CD4-positive, CD25-positive, alpha-beta regulatory T cell (primary cell): ENCODE measurements at regions not wholly inside any gene's neighbourhood (a gene's known extent, or its start where the extent isn't known, plus 50 kb on each side); places are given as distances from the start of the nearest gene placed in this dataset.
"Not testable (repeated sequence)": the region's sequence is repeated elsewhere in the genome, so short reads cannot be mapped to it uniquely, and the experiment has no call there.

ENCODE experiments used
- ATAC-seq, 2 donors: fragments of 150-1000 bp; cut with Tn5 transposase; one replicate each; pipeline ENCODE4 v1.10.0; 2021; ENCODE audit warnings: low read depth in 2 of 2, moderate number of reproducible peaks in 2 of 2, moderate library complexity in 1 of 2
- DNase-seq, 3 donors: peaks; one replicate each; pipeline versions ENCODE4 v3.0.0 to v3.0.0-alpha.2; 2012 to 2022; ENCODE audit warnings: mixed read lengths in 1 of 3
- H3K27ac ChIP-seq: one replicate; pipeline ENCODE4 v1.7.0; 2013; ENCODE audit warnings: mild to moderate bottlenecking, low read length; ENCODE audit not compliant: insufficient read depth, poor library complexity, severe bottlenecking
- H3K27me3 ChIP-seq: one replicate; pipeline ENCODE4 v1.7.0; 2013; ENCODE audit warnings: low read length; ENCODE audit not compliant: control insufficient read depth, insufficient read depth
- H3K36me3 ChIP-seq: one replicate; pipeline ENCODE4 v1.7.0; 2013; ENCODE audit warnings: mild to moderate bottlenecking, low read length, moderate library complexity; ENCODE audit not compliant: control insufficient read depth, insufficient read depth
- H3K4me1 ChIP-seq: 2 replicates; pipeline ENCODE4 v1.7.0; 2013; ENCODE audit warnings: mild to moderate bottlenecking, low read length; ENCODE audit not compliant: insufficient read depth, control insufficient read depth, poor library complexity, severe bottlenecking
- H3K4me3 ChIP-seq: one replicate; pipeline ENCODE4 v1.7.0; 2013; ENCODE audit warnings: low read depth, mild to moderate bottlenecking, low read length, moderate library complexity
- H3K9me3 ChIP-seq, 2 experiments: 1 replicate in 1 of 2; 2 replicates in 1 of 2; pipeline ENCODE4 v1.7.0; 2013; ENCODE audit warnings: low read length in 2 of 2, mild to moderate bottlenecking in 1 of 2, moderate library complexity in 1 of 2; ENCODE audit not compliant: control insufficient read depth in 2 of 2
- H3K27ac Mint-ChIP-seq, 3 donors: one replicate each; pipeline ENCODE4 v1.8.0; 2020 to 2022; ENCODE audit warnings: mild to moderate bottlenecking in 3 of 3, mixed read lengths in 3 of 3, moderate library complexity in 2 of 3
- H3K27me3 Mint-ChIP-seq: one replicate; pipeline ENCODE4 v1.8.0; 2022; ENCODE audit warnings: mild to moderate bottlenecking, mixed read lengths
- H3K36me3 Mint-ChIP-seq: one replicate; pipeline ENCODE4 v1.8.0; 2020; ENCODE audit warnings: mixed read lengths
- H3K4me1 Mint-ChIP-seq, 4 donors: one replicate each; pipeline ENCODE4 v1.8.0; 2020 to 2022; ENCODE audit warnings: mixed read lengths in 4 of 4, mild to moderate bottlenecking in 1 of 4
- H3K4me3 Mint-ChIP-seq, 4 donors: one replicate each; pipeline ENCODE4 v1.8.0; 2020 to 2022; ENCODE audit warnings: mild to moderate bottlenecking in 4 of 4, mixed read lengths in 4 of 4, moderate library complexity in 3 of 4
- H3K9me3 Mint-ChIP-seq, 7 donors: one replicate each; pipeline ENCODE4 v1.8.0; 2020 to 2022; ENCODE audit warnings: mixed read lengths in 7 of 7, mild to moderate bottlenecking in 3 of 7, moderate library complexity in 2 of 7

GRCh38 chr13:70987043-70987442 is 878.8 kb upstream of the KLHL1 start:
- DNase-seq, result no peak
- H3K4me3 Mint-ChIP-seq, result no peak overlapping the region

GRCh38 chr13:70985371-70985770 is 877.1 kb upstream of the KLHL1 start:
- no peaks in the 10 kb centered on the region for H3K4me1 ChIP-seq
- no peak for ATAC-seq
- Mint-ChIP-seq H3K27ac (no peak overlapping the region), H3K36me3 (no peaks in the 10 kb centered on the region), H3K9me3 (peaks cover 0 to 11% (median 3%) of the 10 kb centered on the region in 7 donors), H3K4me3 (no peak overlapping the region), H3K27me3 (no peaks in the 10 kb centered on the region), H3K4me1 (no peaks in the 10 kb centered on the region)
- H3K9me3 ChIP-seq, result peaks cover 0 to 2% of the 10 kb centered on the region in 2 experiments
- no peaks in the 10 kb centered on the region for H3K27me3 ChIP-seq
- no peaks in the 10 kb centered on the region for H3K36me3 ChIP-seq
- H3K27ac ChIP-seq, result no peak overlapping the region
- no peak overlapping the region for H3K4me3 ChIP-seq
- no peak for DNase-seq

More at GRCh38 chr13:70987043-70987442, 878.8 kb upstream of the KLHL1 start:
- Mint-ChIP-seq H3K27me3 (no peaks in the 10 kb centered on the region), H3K36me3 (no peaks in the 10 kb centered on the region), H3K9me3 (peaks cover 0 to 11% (median 3%) of the 10 kb centered on the region in 7 donors), H3K4me1 (no peaks in the 10 kb centered on the region), H3K27ac (no peak overlapping the region)
- H3K27me3 ChIP-seq, result no peaks in the 10 kb centered on the region
- no peaks in the 10 kb centered on the region for H3K36me3 ChIP-seq
- H3K4me1 ChIP-seq, result no peaks in the 10 kb centered on the region
- no peak overlapping the region for H3K27ac ChIP-seq
- ATAC-seq, result no peak
- peaks cover 0 to 2% of the 10 kb centered on the region in 2 experiments for H3K9me3 ChIP-seq
- no peak overlapping the region for H3K4me3 ChIP-seq

- not testable (repeated sequence) for H3K4me1 ChIP-seq, H3K36me3 Mint-ChIP-seq, H3K4me1 Mint-ChIP-seq, H3K36me3 ChIP-seq, H3K27ac ChIP-seq, H3K27me3 ChIP-seq, H3K4me3 ChIP-seq, DNase-seq, H3K27ac Mint-ChIP-seq, ATAC-seq, H3K9me3 ChIP-seq, H3K4me3 Mint-ChIP-seq, H3K27me3 Mint-ChIP-seq
- peaks cover 0 to 11% (median 3%) of the 10 kb centered on the region in 7 donors for H3K9me3 Mint-ChIP-seq
Measured at GRCh38 chr13:70981219-70981618, 873.0 kb upstream of the KLHL1 start.

GRCh38 chr13:70969321-70969720 is 861.1 kb upstream of the KLHL1 start:
- Histone ChIP-seq H3K27ac (no peak overlapping the region), H3K9me3 (peaks cover 5 to 6% of the 10 kb centered on the region in 2 experiments), H3K36me3 (no peaks in the 10 kb centered on the region), H3K27me3 (no peaks in the 10 kb centered on the region), H3K4me3 (no peak overlapping the region), H3K4me1 (no peaks in the 10 kb centered on the region)
- H3K27ac Mint-ChIP-seq, result no peak overlapping the region
- DNase-seq (no peak), ATAC-seq (no peak)
- no peak overlapping the region for H3K4me3 Mint-ChIP-seq
- H3K4me1 Mint-ChIP-seq, result no peaks in the 10 kb centered on the region
- no peaks in the 10 kb centered on the region for H3K27me3 Mint-ChIP-seq
- H3K36me3 Mint-ChIP-seq, result no peaks in the 10 kb centered on the region
- peaks cover 0 to 9% (median 2%) of the 10 kb centered on the region in 7 donors for H3K9me3 Mint-ChIP-seq

- H3K4me1 Mint-ChIP-seq, result no peaks in the 10 kb centered on the region
- Histone ChIP-seq H3K27ac (no peak overlapping the region), H3K36me3 (no peaks in the 10 kb centered on the region), H3K9me3 (peaks cover 2 to 6% of the 10 kb centered on the region in 2 experiments), H3K4me1 (no peaks in the 10 kb centered on the region), H3K4me3 (no peak overlapping the region), H3K27me3 (no peaks in the 10 kb centered on the region)
- DNase-seq (no peak), ATAC-seq (no peak)
- H3K27ac Mint-ChIP-seq, result no peak overlapping the region
- no peak overlapping the region for H3K4me3 Mint-ChIP-seq
- H3K36me3 Mint-ChIP-seq, result no peaks in the 10 kb centered on the region
- no peaks in the 10 kb centered on the region for H3K27me3 Mint-ChIP-seq
- H3K9me3 Mint-ChIP-seq, result peaks cover 0 to 3% (median 2%) of the 10 kb centered on the region in 7 donors
Measured at GRCh38 chr13:70967564-70967963, 859.3 kb upstream of the KLHL1 start.

GRCh38 chr13:70964874-70965273 is 856.6 kb upstream of the KLHL1 start:
- no peak overlapping the region for H3K27ac Mint-ChIP-seq
- H3K27me3 ChIP-seq, result no peaks in the 10 kb centered on the region
- H3K4me1 Mint-ChIP-seq, result no peaks in the 10 kb centered on the region
- DNase-seq (no peak), ATAC-seq (no peak)
- no peak overlapping the region for H3K27ac ChIP-seq
- H3K27me3 Mint-ChIP-seq, result no peaks in the 10 kb centered on the region
- no peaks in the 10 kb centered on the region for H3K36me3 ChIP-seq
- H3K9me3 Mint-ChIP-seq, result peaks cover 0 to 4% (median 0%) of the 10 kb centered on the region in 7 donors
- H3K4me3 ChIP-seq, result no peak overlapping the region
- H3K9me3 ChIP-seq, result peaks cover 2 to 6% of the 10 kb centered on the region in 2 experiments
- no peak overlapping the region for H3K4me3 Mint-ChIP-seq
- H3K36me3 Mint-ChIP-seq, result no peaks in the 10 kb centered on the region
- no peaks in the 10 kb centered on the region for H3K4me1 ChIP-seq

- no peak for DNase-seq
- Mint-ChIP-seq H3K9me3 (peaks cover 0 to 4% (median 0%) of the 10 kb centered on the region in 7 donors), H3K27ac (no peak overlapping the region), H3K4me3 (no peak overlapping the region), H3K27me3 (no peaks in the 10 kb centered on the region), H3K4me1 (no peaks in the 10 kb centered on the region), H3K36me3 (no peaks in the 10 kb centered on the region)
- no peak overlapping the region for H3K27ac ChIP-seq
- ATAC-seq, result no peak
- no peaks in the 10 kb centered on the region for H3K27me3 ChIP-seq
- H3K4me1 ChIP-seq, result no peaks in the 10 kb centered on the region
- peaks cover 0 to 6% of the 10 kb centered on the region in 2 experiments for H3K9me3 ChIP-seq
- H3K4me3 ChIP-seq, result no peak overlapping the region
- no peaks in the 10 kb centered on the region for H3K36me3 ChIP-seq
Measured at GRCh38 chr13:70964124-70964523, 855.9 kb upstream of the KLHL1 start.

GRCh38 chr13:70960841-70961443 is 852.7 kb upstream of the KLHL1 start:
- ATAC-seq (no peak), DNase-seq (peak in 1 of 3 donors; percentile 7)
- H3K4me3 ChIP-seq, result no peak overlapping the region
- H3K27me3 ChIP-seq, result no peaks in the 10 kb centered on the region
- Mint-ChIP-seq H3K36me3 (no peaks in the 10 kb centered on the region), H3K27me3 (no peaks in the 10 kb centered on the region), H3K4me1 (no peaks in the 10 kb centered on the region), H3K9me3 (peaks cover 0 to 4% (median 1%) of the 10 kb centered on the region in 7 donors), H3K27ac (no peak overlapping the region), H3K4me3 (no peak overlapping the region)
- H3K4me1 ChIP-seq, result no peaks in the 10 kb centered on the region
- no peaks in the 10 kb centered on the region for H3K36me3 ChIP-seq
- no peak overlapping the region for H3K27ac ChIP-seq
- no peaks in the 10 kb centered on the region for H3K9me3 ChIP-seq
